Small intestine (tissue), 7 donors: ENCODE measurements at regions not wholly inside any gene's neighbourhood (a gene's known extent, or its start where the extent isn't known, plus 50 kb on each side); places are given as distances from the start of the nearest gene placed in this dataset.

Experiments used
- DNase-seq, 2 donors: peaks; one replicate each; pipeline versions ENCODE4 v3.0.0 to v3.0.0-alpha.2; 2013
- FAIRE-seq: peaks from 2 replicates; lab custom pipeline; 2012; peaks lifted over from hg19 to GRCh38; lab: Jason Lieb, UNC
- H3K27ac ChIP-seq, 3 donors: one replicate each; pipeline ENCODE4 v1.5.1; 2013; ENCODE audit warnings: low read length in 2 of 3, mild to moderate bottlenecking in 2 of 3, control low read depth in 1 of 3, inconsistent platforms in 1 of 3, low read depth in 1 of 3, moderate library complexity in 1 of 3
- H3K27me3 ChIP-seq, 3 donors: one replicate each; pipeline ENCODE4 v1.6.1; 2013; ENCODE audit warnings: low read length in 3 of 3, inconsistent platforms in 1 of 3; ENCODE audit not compliant: control insufficient read depth in 3 of 3, insufficient read depth in 3 of 3
- H3K36me3 ChIP-seq, 3 donors: one replicate each; pipeline ENCODE4 v1.6.1; 2013; ENCODE audit warnings: low read length in 3 of 3, inconsistent platforms in 1 of 3, low read depth in 1 of 3, mild to moderate bottlenecking in 1 of 3, moderate library complexity in 1 of 3; ENCODE audit not compliant: control insufficient read depth in 3 of 3, insufficient read depth in 2 of 3
- H3K4me1 ChIP-seq, 3 donors: one replicate each; pipeline ENCODE4 v1.6.1; 2013; ENCODE audit warnings: low read length in 2 of 3, inconsistent platforms in 1 of 3, low read depth in 1 of 3, mild to moderate bottlenecking in 1 of 3, moderate library complexity in 1 of 3; ENCODE audit not compliant: control insufficient read depth in 3 of 3, insufficient read depth in 2 of 3
- H3K4me3 ChIP-seq, 3 donors: one replicate each; pipeline ENCODE4 v1.5.1; 2013; ENCODE audit warnings: low read length in 3 of 3, control low read depth in 1 of 3, inconsistent platforms in 1 of 3, low read depth in 1 of 3, mild to moderate bottlenecking in 1 of 3, moderate library complexity in 1 of 3
- H3K9me3 ChIP-seq, 2 donors: one replicate each; pipeline ENCODE4 v1.6.1; 2013; ENCODE audit warnings: low read depth in 1 of 2, low read length in 1 of 2; ENCODE audit not compliant: control insufficient read depth in 2 of 2, insufficient read depth in 1 of 2
- WGBS, 3 donors: extraction: QIAGEN DNeasy Blood & Tissue Kit; methylation state at CpG; one replicate each; pipeline ENCODE4 v1.1.7; 2013; 5-methylcytosine and 5-hydroxymethylcytosine counted together
- donor health status: healthy with polysubstance abuse.
- donor health status: control.
- donor health status: control.
- donor health status: Bipolar disorder and iron deficiency.
- donor health status: healthy.

GRCh38 chr1:69284508-69284907, 283.2 kb upstream of the LRRC7 start:
- no peak for FAIRE-seq
- 77 to 92% (median 88%) methylated on average over 1 of the region's 1 CpG for WGBS, 3 donors

GRCh38 chr1:69288416-69288815, 279.3 kb upstream of the LRRC7 start:
- H3K27me3 ChIP-seq = no peaks in the 10 kb centered on the region
- no peak overlapping the region for H3K4me3 ChIP-seq
- WGBS, 3 donors = 88 to 90% (median 89%) methylated on average over 5 of the region's 5 CpGs
- DNase-seq (no peak), FAIRE-seq (no peak)
- no peaks in the 10 kb centered on the region for H3K4me1 ChIP-seq
- H3K36me3 ChIP-seq = no peaks in the 10 kb centered on the region
- H3K9me3 ChIP-seq = no peaks in the 10 kb centered on the region
- H3K27ac ChIP-seq = no peak overlapping the region

More at GRCh38 chr1:69284508-69284907, 283.2 kb upstream of the LRRC7 start:
- Histone ChIP-seq H3K27me3 (no peaks in the 10 kb centered on the region), H3K27ac (no peak overlapping the region), H3K9me3 (no peaks in the 10 kb centered on the region), H3K4me1 (no peaks in the 10 kb centered on the region), H3K4me3 (no peak overlapping the region), H3K36me3 (no peaks in the 10 kb centered on the region)
- no peak for DNase-seq

- Histone ChIP-seq H3K27me3 (no peaks in the 10 kb centered on the region), H3K36me3 (no peaks in the 10 kb centered on the region), H3K4me3 (no peak overlapping the region), H3K9me3 (no peaks in the 10 kb centered on the region), H3K27ac (no peak overlapping the region), H3K4me1 (no peaks in the 10 kb centered on the region)
- WGBS, 3 donors = 32 to 39% (median 36%) methylated on average over 1 of the region's 1 CpG
- no peak for DNase-seq
- no peak for FAIRE-seq
These were observed 277.4 kb upstream of the LRRC7 start for GRCh38 chr1:69290291-69290690.

DNA sequence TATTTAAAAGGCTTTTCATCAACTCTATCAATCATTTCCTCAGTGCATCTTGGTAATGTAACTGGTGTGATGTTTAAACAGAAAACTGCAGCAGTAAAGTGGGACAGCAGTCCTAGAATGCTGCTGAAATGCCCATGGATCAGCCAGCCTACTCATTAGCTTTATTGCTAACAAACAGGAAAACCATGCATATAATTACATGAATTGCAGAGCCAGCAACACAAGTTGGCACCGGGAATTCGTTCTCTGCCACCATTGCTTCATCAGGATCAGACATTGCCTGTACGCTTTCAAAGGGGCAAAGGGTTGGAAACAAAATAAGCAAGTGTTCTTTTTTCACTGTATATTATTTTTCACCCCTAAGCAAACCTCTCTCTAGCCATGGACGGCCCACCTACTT, 276.2 kb upstream of the LRRC7 start:
- 78 to 86% (median 80%) methylated on average over 4 of the region's 4 CpGs for WGBS, 3 donors
- Histone ChIP-seq H3K27ac (no peak overlapping the region), H3K4me1 (no peaks in the 10 kb centered on the region), H3K4me3 (no peak overlapping the region), H3K27me3 (no peaks in the 10 kb centered on the region), H3K36me3 (no peaks in the 10 kb centered on the region), H3K9me3 (no peaks in the 10 kb centered on the region)
- FAIRE-seq = no peak
- DNase-seq = no peak

- no peaks in the 10 kb centered on the region for H3K36me3 ChIP-seq
- FAIRE-seq (no peak), DNase-seq (no peak)
- no peak overlapping the region for H3K27ac ChIP-seq
- 88 to 96% (median 93%) methylated on average over 3 of the region's 3 CpGs for WGBS, 3 donors
- no peaks in the 10 kb centered on the region for H3K4me1 ChIP-seq
- no peaks in the 10 kb centered on the region for H3K9me3 ChIP-seq
- H3K27me3 ChIP-seq = no peaks in the 10 kb centered on the region
- no peak overlapping the region for H3K4me3 ChIP-seq
These were observed 274.9 kb upstream of the LRRC7 start for GRCh38 chr1:69292833-69293232.

DNA sequence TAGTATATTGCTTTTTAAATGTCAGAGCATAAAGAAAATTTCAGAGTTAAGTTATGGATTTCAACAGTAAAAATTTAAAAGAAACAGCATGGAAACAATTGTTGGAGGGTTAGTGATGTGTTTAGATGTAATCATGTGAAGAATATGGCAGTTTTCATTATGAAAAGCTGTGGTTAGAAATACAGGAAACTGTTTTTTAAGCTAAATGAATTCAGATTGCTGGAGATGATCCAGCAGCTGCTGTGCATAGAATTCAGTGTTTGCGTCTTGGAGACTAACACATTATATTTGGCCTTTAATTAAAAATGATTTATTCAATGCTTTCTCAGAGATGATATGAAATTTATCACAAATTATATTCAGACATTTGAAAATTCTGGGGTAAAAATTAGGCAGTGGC, 273.6 kb upstream of the LRRC7 start:
- Histone ChIP-seq H3K9me3 (no peaks in the 10 kb centered on the region), H3K27ac (no peak overlapping the region), H3K4me3 (no peak overlapping the region), H3K27me3 (no peaks in the 10 kb centered on the region), H3K4me1 (no peaks in the 10 kb centered on the region), H3K36me3 (no peaks in the 10 kb centered on the region)
- 60 to 88% (median 69%) methylated on average over 1 of the region's 1 CpG for WGBS, 3 donors
- DNase-seq = no peak
- FAIRE-seq = no peak

- Histone ChIP-seq H3K9me3 (no peaks in the 10 kb centered on the region), H3K27ac (no peak overlapping the region), H3K4me1 (no peaks in the 10 kb centered on the region), H3K27me3 (no peaks in the 10 kb centered on the region), H3K36me3 (no peaks in the 10 kb centered on the region), H3K4me3 (no peak overlapping the region)
- WGBS, 3 donors = 4 to 23% (median 8%) methylated on average over 2 of the region's 2 CpGs
- DNase-seq (no peak), FAIRE-seq (no peak)
These were observed 272.5 kb upstream of the LRRC7 start for GRCh38 chr1:69295265-69295664.

DNA sequence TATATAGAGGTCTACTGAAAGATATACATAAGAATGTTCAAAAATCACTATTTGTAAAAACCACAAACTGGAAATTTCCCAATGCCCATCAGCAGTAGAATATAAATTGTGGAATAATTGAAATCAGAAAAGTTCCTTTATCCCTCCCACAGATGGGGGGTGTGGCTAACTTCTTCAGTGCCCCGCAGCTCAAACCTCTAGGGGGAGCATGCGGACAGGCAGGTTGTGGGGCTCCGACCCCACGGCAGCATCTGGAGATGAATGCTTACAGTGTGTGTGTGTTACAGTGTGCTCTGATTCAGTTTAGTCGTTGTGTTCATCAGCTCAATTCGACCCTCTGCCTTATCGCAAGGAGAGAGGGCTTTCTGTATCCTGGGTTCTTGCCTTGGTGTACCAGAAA, 262.1 kb upstream of the LRRC7 start:
- no peak overlapping the region for H3K27ac ChIP-seq
- DNase-seq = no peak
- H3K4me3 ChIP-seq = no peak overlapping the region
- H3K27me3 ChIP-seq = no peaks in the 10 kb centered on the region
- H3K4me1 ChIP-seq = no peaks in the 10 kb centered on the region
- 67 to 71% (median 67%) methylated on average over 7 of the region's 7 CpGs for WGBS, 3 donors
- no peaks in the 10 kb centered on the region for H3K36me3 ChIP-seq
- H3K9me3 ChIP-seq = no peaks in the 10 kb centered on the region
- FAIRE-seq = no peak

GRCh38 chr1:69312055-69312732, 255.5 kb upstream of the LRRC7 start:
- DNase-seq (no peak), FAIRE-seq (no peak)
- 44 to 50% (median 48%) methylated on average over 18 of the region's 18 CpGs for WGBS, 3 donors
- Histone ChIP-seq H3K27ac (no peak overlapping the region), H3K4me3 (no peak overlapping the region), H3K36me3 (no peaks in the 10 kb centered on the region), H3K27me3 (no peaks in the 10 kb centered on the region), H3K9me3 (peaks cover 0 to 16% of the 10 kb centered on the region in 2 donors), H3K4me1 (no peaks in the 10 kb centered on the region)
